Globus pallidus (tissue), 1 donor: ENCODE measurements at regions not wholly inside any gene's neighbourhood (a gene's known extent, or its start where the extent isn't known, plus 50 kb on each side); places are given as distances from the start of the nearest gene placed in this dataset.
A peak's percentile ranks its signal among the peaks of the same experiment; 100 is the strongest.

Experiments used
- DNase-seq: peaks from one replicate; pipeline ENCODE4 v3.0.0-alpha.2; 2015; ENCODE audit warnings: low spot score

DNA sequence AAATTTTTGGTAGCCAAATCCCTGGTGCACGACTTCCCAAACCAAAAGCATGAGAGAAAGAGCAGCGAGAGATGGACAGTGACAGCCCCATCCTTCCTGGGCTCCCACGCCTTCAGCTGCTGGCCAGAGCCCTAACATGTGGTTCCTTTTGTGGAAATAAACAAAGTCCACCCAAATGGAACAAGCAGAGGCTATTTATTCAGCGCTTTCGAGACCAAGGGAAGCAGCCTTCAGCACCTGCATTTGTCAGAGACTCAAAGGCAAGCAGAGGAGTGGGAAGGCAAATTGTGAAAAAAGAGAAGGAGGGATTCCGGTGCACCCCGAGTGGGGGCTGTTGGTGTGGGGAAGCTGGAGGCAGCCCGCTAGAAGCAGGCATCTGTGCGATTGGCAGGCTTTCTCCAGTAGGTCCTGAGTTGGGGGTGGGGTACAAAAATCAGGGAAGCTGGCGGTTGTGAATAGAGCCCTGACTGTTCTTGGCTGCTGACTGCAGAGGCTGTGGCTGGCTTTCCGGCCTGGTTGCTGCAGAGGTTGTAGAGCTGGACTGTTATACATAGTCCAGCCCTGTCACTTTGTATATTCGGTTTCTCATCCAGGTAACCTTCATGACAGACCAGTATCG is 427.2 kb downstream of the OCA2 start:
- DNase-seq = peak; percentile 41

DNA sequence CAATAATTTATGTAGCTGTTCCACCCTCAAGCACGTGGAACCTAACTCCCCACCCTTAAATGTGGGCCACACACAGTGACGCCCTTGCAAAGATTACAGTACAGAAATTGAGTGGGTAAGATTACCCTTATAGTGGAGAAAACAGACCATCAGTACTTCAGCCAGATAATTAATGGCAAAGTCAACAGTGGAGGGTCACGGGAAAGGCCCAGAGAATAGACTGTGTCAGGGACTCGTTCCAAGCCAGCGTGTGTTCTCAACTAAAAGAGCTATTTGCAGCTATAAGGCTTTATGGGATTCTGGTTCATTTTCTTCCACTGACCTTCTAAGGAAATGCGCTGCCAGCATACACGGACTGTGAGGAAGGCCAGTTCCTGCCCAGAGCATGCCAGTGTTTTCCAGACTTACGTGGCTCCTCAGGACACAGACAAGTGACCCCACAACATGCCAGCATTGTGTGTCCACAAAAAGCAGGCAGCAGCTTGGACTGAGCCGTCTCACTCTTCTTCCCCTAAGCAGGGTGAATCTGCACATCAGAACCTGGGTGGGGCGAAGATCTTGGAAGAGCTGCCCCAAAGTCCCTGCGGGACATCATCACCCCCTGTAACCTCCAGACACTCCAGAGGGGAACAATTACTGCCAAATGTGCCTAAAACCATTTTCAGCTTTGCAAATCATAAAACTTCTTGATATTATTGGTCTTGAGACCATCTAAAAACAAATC is 428.5 kb downstream of the OCA2 start:
- DNase-seq = peak; percentile 10

DNA sequence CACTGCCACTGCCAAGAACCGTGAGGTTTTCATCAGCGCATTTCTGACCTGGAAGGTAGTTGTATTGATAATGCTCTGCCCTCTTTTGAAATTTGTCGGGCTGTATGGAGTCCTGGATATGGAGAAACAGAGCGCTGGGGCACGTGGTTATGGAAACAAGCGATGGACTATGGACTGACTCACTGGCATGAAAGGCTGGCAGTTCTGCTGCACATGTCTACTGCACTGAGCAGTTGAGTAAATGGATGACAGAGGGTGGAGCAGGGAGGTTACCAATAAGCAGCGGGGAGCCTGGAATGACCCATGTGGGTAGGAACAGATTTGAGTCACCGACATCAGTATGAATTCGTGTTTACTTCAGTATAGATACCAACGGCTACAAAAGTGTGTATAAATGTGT is 429.5 kb downstream of the OCA2 start:
- no peak for DNase-seq

DNA sequence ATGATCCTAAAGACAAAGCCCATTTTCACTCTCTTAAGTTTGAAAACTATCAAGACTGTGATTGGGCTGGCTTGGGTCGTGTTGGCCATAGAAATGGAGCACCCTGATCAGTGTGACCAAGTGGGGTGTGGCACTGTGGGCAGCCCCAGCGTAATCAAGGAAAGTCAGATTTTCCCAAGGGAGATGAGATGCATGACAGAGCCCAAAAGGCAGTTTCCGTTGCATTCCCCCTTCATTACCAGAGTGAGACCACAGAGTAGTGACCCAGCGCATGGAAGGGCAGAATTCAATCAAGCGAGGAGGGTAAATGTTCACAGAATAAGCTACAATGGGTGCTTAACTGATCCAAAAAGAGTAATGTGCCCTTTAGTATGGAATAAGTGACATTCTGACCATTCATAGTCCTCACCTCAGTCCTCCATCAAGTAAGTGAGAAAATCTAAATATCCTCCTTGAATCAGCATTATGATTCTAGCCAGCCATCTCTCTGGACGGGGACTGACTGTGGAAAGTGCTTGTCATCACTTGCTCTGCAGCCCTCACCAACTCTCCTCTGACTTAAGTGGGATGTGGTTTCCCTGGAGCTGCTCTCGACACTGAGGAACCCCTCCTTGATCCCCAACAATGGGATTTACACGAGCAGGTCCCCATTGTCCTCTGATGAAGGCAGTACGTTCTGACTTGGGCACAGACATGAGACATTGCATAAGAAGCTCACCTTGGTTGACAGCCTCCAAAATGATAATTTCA is 430.5 kb downstream of the OCA2 start:
- DNase-seq = no peak

DNA sequence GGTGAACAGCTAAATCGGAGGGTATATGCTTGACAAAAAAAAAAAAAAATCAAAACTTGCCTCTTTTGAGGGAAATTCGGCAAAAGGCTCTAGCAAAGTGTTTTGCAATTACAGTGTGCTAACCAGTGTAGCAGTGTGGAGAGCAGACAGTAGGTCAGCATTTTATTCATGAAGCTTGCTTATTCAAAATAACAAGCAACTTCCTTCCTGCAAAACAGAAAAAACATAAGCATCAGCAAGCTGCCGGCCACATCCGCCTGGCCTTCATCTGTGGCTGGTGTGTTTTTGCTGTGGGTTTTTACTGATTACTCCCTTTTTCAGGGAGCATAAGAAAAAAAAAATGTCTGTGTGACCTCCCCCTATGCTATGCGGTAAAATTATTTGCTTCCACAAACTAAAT is 434.1 kb downstream of the OCA2 start:
- DNase-seq = no peak

DNA sequence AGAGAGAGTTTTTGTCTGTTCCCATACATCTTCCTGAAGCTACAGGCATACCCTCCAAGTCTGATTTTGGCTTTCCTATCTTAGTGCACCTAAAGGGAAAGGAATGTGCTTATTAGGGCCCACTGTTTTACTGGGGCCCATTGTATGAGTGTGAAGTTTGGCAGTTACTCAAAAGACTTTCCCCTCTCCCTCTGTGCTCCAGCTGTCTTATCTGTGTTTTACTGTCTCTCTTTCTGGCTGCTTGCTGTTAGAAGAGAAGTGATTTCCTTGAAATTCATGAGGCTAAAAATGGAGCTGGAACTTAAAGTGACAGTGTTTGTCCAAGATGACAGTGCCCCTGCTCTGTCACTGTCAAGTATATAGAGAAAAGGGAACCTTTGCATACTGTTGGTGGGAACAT is 436.2 kb downstream of the OCA2 start:
- DNase-seq = no peak

DNA sequence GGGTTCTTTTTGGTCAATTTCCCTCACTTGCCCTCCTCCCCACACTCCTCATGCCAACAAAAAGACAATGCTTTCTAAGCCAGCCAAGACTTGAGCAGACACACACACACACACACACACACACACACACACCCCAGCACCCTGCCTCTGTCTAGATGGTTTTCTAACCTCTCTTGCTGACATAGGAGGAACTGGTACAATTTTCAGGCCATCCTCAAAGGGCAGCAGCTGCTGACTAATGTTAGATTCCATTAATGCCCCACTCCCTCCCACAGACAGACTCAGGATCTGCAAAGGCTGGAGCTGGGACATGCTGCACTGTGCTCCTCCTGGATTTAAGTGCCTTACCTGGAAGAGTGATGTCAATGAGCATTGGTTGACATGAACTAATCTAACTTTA is 438.4 kb downstream of the OCA2 start:
- no peak for DNase-seq

DNA sequence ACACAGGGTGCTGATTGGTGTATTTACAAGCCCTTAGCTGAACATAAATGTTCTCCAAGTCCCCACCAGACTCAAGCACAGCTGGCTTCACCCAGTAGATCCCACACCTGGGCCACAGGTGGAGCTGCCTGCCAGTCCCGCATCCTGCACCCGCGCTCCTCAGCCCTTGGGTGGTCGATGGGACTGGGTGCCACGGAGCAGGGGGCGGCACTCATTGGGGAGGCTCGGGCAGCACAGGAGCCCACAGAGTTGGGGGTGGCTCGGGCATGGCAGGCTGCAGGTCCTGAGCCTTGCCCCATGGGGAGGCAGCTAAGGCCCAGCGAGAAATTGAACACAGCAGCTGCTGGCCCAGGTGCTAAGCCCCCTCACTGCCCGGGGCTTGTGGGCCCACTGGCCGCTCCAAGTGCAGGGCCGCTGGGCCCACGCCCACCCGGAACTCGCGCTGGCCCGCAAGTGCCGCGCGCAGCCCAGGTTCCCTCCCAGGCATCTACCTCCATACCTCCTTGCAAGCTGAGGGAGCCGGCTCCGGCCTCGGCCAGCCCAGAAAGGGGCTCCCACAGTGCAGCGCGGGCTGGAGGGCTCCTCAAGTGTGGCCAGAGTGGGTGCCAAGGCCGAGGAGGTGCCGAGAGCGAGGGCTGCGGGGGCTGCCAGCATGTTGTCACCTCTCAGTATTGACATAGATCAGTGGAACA is 442.7 kb downstream of the OCA2 start:
- no peak for DNase-seq

DNA sequence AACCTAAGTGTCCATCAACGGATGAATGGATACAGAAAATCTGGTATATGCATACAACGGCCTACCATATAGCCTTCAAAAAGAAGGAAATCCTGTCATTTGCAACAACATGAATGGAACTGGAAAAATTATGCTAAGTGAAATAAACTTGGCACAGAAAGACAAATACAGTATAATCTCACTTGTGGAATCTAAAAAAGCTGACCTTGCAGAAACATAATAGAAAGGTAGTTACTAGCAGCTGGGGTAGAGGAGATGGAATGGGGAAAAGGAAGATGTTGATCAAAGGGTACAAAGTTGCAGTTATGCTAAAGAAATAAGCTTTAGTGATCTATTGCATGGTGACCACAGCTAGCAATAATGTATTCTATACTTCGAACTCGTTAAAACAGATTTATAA is 444.1 kb downstream of the OCA2 start:
- no peak for DNase-seq

DNA sequence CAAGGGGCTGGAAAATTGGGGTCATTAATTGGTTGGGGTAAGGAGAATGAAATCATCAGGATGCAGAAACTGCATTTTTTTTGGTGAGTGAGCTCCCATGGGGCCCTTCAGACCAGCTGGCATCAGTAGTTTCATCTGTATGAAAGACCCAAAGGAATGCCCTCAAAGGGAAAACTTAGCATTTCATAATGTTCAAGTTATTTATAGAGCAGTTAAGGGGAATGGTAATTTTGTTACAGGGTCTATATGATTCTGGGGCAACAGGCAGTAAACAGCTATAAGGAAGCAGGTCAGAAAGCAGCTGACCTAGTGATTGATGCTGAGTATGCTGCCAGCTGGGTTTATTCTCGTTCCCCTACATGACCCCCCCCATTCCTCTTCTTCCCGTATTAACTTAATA is 448.9 kb downstream of the OCA2 start:
- DNase-seq = no peak

DNA sequence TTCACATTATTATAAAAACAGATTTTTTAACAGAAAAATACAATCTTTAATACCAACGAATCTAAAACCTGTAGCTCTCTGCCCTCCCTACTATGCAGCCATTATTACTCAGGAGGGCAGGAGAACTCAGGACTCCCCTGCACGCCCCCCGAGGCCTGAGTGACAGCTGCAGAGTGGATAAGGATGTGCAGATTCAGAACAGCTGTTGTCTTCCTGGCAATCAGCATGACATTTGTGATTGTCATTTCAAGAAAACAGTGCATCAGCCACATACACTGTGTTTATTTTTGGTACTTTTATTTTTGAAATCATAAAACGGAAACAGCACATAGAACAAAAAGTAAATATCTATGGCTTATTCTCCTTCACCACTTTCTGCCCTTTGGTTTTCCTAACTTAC is 450.8 kb downstream of the OCA2 start:
- DNase-seq = no peak

DNA sequence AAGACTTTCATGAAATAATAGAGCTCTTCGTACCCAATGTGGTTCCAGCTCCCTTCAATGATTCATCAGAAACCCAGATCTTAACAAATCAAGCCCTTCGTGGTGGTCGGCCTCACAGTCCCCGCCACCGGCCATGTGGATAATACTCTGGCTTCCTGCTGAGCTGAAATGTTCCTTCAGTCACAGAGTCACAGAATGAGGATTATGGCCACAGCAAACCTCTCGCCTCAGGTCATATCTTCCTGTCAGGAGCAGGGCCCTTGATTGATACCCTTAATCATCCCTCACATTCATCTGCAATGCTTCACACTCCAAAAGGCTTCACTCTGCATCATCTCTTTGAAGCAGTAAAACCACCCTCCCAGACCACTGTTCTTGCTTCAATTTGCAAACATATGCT is 452.6 kb downstream of the OCA2 start:
- DNase-seq = no peak

DNA sequence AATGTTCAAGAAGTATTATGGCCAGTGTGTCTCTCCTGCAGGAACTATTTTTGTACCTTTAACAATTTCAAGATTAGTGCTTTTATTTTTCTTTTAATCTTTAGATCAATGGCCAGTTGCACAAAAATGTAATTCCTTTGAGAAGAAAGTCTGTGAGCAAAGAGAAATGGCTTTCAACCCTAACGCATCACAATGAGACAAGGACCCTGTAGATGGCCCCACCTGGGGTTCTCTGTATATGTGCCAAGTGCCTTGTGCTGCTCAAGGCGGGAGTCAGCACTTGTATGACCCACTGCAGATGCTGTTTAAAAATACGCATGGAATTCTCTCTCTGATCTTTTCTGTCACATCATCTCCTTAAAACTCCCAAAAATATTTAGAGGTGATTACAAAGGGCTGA is 453.4 kb downstream of the OCA2 start:
- no peak for DNase-seq

DNA sequence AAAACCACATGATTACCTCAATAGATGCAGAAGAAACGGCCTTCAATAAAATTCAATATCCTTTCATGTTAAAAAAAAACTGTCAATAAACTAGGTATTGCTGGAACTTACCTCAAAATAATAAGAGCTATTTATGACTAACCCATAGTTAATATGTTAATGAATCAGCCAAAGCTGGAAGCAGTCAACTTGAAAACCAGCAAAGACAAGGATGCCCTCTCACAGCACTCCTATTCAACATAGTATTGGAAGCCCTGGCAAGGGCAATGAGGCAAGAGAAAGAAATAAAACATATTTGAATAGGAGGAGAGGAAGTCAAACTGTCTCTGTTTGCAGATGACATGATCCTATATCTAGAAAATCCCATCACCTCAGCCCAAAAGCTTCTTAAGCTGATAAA is 456.1 kb downstream of the OCA2 start:
- DNase-seq = no peak

DNA sequence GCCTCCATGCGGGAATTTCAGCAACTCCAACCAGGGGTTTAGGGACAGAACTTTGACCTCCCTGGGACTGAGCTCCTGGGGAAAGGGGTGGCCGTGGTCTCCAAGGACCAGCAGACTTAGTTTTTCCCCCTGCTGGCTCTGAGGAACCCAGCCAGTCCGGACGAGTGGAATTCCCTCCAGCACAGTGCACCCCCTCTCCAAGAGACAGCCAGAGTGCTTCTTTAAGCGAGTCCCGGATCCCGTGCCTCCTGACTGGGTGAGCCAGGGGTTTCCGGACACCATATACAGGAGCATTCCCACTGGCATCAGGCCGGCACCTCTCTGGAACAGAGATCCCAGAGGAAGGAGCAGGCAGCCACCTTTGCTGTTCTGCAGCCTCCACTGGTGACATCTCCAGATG is 459.5 kb downstream of the OCA2 start:
- DNase-seq = no peak

DNA sequence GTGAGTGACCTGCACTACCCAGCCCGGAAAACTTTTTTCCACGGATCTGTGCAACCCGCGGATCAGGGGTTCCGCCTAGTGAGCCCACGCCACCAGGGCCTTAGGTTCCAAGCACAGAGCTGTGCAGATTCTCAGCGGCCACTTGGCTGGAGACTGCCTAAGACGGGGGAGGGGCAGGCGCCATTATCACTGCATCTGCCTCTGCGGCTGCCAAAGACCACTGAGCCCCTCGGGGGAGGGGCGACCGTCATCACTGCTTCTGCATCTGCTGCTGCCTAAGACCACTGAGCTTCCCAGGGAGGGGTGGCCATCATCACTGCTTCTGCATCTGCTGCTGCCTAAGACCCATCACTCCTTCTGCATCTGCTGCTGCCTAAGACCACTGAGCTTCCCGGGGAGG is 460.2 kb downstream of the OCA2 start:
- no peak for DNase-seq

DNA sequence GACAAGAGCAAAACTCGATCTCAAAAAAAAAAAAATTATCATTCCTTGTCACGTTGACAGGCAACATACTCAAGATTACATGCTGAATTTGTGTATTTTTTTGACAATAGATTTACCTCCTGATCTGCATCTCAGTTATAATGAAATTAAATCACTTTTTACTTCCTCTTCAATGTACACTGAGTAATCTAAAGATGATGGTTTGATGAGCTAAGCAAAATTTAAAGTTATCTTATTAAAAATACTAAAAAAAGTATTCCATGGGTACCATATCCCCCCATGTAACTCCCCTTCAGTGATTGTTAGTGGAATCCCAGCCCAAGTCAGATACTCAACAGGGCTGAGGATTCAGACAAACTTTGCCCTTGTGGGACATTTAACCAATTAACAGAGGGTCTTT is 463.2 kb downstream of the OCA2 start:
- no peak for DNase-seq

DNA sequence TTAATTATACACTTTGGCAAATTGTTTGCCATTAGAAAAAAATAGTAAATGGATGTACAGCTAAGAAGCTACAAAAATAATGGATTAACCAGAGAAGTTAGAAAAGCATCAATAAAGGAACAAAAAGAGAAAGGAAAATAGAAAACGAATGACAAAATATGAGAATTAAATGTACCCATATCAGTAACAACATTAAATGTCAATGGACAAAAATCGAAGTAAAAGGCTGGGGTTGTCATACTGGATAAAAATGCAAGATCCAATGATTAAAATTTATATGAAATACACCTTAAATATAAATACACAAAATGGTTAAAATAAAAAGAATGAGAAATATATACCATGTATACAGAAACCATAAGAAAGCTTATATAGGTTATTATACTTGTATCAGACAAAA is 470.6 kb downstream of the OCA2 start:
- no peak for DNase-seq

DNA sequence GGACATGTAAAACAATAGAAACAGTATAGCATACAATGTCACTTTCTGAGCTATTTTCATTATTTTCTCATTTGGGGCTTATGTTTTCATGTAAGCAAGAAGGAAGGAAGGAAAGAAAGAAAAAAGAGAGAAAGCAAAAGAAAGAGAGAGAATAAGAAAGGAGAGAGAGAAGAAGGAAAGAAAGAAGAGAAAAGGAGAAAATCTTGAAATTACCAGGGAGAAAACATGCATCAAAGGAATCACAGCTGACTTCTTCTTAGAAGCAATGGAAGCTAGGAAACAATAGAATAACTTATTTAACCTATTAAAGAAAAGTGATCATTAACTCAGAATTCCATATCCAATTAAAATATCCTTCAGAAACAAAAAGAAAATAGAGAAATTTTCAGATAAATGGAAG is 471.5 kb downstream of the OCA2 start:
- no peak for DNase-seq

DNA sequence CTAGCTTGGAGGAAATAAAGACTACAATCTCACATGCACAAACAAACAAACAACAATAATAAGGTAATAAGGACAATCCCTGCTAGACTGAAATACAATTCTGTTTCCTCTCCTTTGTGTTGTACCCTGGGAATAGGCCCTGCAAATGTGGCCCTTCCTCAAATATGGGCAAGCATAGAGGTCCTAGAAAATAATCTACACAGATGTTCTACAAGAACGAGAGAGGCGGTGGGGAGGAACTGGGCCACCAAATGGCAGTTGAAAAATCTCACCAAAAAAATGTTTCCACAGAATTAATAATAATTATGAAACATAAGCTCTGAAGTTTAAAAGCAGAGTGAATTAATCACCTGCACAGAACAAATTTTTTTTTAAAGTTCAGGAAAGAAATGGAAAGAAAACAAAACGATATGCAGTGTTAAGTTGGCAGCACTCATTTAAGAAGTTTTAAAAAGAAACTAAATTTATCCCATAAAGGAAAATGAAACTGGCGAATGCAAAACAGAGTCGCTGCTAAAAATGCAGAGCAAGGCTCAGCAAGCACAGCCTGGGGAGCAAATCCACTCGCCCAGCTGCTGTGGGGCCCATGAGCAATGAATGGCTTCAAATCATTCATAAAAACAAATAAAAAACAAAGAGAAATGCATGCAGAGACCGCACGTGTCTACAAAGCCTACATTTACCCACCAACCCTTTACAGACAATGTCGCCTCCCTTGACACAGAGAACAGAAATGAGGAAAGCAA is 475.4 kb downstream of the OCA2 start:
- DNase-seq = no peak

DNA sequence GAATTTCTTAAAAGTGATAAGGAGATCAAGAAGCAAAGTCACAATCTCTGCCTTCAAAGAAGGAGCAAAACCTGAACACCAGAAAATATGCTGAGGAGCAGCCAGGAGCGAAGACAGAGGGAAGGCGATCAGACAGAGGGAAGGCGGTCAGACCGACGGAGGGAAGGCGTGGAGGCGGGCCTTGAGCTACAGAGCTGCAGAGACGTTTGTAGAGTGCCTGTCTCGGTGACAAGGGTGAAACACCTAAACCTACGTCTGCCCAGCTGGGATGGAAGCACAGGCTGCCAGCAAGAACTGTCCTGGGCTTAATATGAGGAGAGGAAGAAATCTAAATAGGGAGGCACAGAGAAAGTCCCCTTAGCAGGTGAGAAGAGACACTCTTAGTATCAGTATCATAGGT is 476.0 kb downstream of the OCA2 start:
- no peak for DNase-seq

DNA sequence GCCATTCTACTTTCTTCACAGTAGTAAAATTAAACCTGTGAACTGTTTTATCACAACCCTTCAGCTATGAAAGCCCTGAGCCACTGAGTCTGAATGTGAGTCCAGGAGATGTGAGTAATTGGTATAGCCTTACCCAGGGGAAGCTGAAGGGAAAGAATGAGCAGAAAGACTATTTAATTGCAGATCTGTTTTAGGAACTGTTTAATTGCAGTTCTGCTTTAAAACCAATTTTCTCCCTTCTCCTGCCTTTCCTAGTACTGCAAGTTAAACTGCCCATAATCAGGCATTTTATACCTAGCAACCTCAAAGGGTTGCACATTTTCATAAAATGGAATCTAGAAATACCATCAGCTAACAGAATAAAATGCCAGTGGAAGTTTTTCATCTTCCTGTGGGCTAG is 476.7 kb downstream of the OCA2 start:
- DNase-seq = no peak
